Ovary (tissue), 7 donors: ENCODE measurements at regions not wholly inside any gene's neighbourhood (a gene's known extent, or its start where the extent isn't known, plus 50 kb on each side); places are given as distances from the start of the nearest gene placed in this dataset.

Experiments
- DNase-seq, 5 donors: peaks; one replicate each; pipeline ENCODE4 v3.0.0-alpha.2; 2019 to 2020
- H3K27ac ChIP-seq, 2 donors: fragments of 200-600 bp; one replicate each; pipeline versions ENCODE4 v1.5.1 to v1.8.0; 2019 to 2022
- H3K27me3 ChIP-seq: fragments of 200-600 bp; one replicate; pipeline ENCODE4 v1.8.0; 2022
- H3K36me3 ChIP-seq: fragments of 200-600 bp; sonication (generic); one replicate; pipeline ENCODE4 v1.5.1; 2019
- H3K4me1 ChIP-seq: one replicate; pipeline ENCODE4 v1.8.1; 2013; ENCODE audit warnings: mild to moderate bottlenecking, moderate library complexity; ENCODE audit not compliant: insufficient read depth
- H3K4me3 ChIP-seq: fragments of 200-600 bp; sonication (generic); one replicate; pipeline ENCODE4 v1.5.1; 2017
- H3K9me3 ChIP-seq, 2 donors: fragments of 200-600 bp in 1 of 2; sonication (generic) in 1 of 2; one replicate each; pipeline versions ENCODE4 v1.5.1 to v1.8.1; 2013 to 2019; ENCODE audit warnings: mild to moderate bottlenecking in 1 of 2, moderate library complexity in 1 of 2
- EP300 ChIP-seq: sonication (generic); formaldehyde crosslinking; IDR thresholded peaks from one replicate; pipeline ENCODE4 v1.6.1; 2017; ENCODE audit warnings: antibody characterized with exemption
- POLR2A ChIP-seq: fragments of 450-650 bp; IDR thresholded peaks from one replicate; pipeline ENCODE4 v1.6.1; 2017; ENCODE audit warnings: antibody characterized with exemption, mild to moderate bottlenecking, moderate library complexity
- WGBS, 3 donors: extraction: QIAGEN DNeasy Blood & Tissue Kit in 1 of 3; methylation state at CpG; one replicate each; pipeline versions ENCODE4 v1.1.5 to v1.1.7; 2013 to 2017; 5-methylcytosine and 5-hydroxymethylcytosine counted together
- intact Hi-C, 4 donors: fragments of 100-400 bp; cut with DNase I; formaldehyde crosslinking; loops; one replicate each; pipeline versions ENCODE4 v1.11.0 to v1.15.1; 2022 to 2023
- TF ChIP-seq, protein P1 (sequence below), 3 donors: fragments of 450-650 bp in 2 of 3; fragments of 200-600 bp in 1 of 3; IDR thresholded peaks; one replicate each; pipeline versions ENCODE4 v1.5.1 to v1.8.0; 2016 to 2022; ENCODE audit warnings: antibody characterized with exemption in 3 of 3, mild to moderate bottlenecking in 1 of 3
- donor health status: DM: no; HTN: no; CAD: no; lungs with moderate emphysema.
- donor health status: DM: no; HTN: no; CAD: no.
- donor health status: Bipolar disorder and iron deficiency.
- donor health status: DM: no; HTN: no; CAD: no.
- donor health status: DM: yes; HTN: yes; CAD: no.

- no peaks in the 10 kb centered on the region for H3K4me1 ChIP-seq
- 79 to 87% (median 79%) methylated on average over 4 of the region's 4 CpGs for WGBS, 3 donors
- DNase-seq: no peak
- no peaks in the 10 kb centered on the region for H3K36me3 ChIP-seq
- H3K27ac ChIP-seq: no peak overlapping the region
- intact Hi-C loops: no loop called here
- no peak overlapping the region for H3K4me3 ChIP-seq
- H3K9me3 ChIP-seq: no peaks in the 10 kb centered on the region
- no peaks in the 10 kb centered on the region for H3K27me3 ChIP-seq
- TF ChIP-seq EP300 (no peak), POLR2A (no peak)
- TF ChIP-seq, protein P1, sequence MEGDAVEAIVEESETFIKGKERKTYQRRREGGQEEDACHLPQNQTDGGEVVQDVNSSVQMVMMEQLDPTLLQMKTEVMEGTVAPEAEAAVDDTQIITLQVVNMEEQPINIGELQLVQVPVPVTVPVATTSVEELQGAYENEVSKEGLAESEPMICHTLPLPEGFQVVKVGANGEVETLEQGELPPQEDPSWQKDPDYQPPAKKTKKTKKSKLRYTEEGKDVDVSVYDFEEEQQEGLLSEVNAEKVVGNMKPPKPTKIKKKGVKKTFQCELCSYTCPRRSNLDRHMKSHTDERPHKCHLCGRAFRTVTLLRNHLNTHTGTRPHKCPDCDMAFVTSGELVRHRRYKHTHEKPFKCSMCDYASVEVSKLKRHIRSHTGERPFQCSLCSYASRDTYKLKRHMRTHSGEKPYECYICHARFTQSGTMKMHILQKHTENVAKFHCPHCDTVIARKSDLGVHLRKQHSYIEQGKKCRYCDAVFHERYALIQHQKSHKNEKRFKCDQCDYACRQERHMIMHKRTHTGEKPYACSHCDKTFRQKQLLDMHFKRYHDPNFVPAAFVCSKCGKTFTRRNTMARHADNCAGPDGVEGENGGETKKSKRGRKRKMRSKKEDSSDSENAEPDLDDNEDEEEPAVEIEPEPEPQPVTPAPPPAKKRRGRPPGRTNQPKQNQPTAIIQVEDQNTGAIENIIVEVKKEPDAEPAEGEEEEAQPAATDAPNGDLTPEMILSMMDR (IDR thresholded peaks at IDR 0.05): no peak
Observed at GRCh38 chr17:52276381-52277008, 118.0 kb upstream of the CA10 start.

DNA sequence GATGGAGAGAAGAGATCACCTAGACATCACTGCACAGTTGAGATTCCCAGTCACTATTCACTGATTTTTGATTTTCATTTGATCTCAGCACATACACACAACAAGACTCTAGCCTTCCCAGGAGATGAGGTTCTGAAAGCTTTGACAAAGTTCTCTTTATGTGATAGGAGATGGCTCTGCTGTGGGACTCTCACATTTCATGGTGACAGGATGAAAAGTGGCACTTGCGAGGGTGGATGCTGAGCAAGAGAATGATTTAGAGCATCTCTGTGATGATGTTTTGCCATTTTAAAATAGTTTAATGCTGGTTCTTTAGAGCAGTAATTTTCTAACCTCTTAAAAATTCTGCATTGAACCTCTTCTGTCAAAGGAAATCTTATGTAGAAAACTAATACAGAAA lies 113.3 kb upstream of the CA10 start:
- DNase-seq: no peak
- no peaks in the 10 kb centered on the region for H3K36me3 ChIP-seq
- H3K27ac ChIP-seq: no peak overlapping the region
- H3K27me3 ChIP-seq: no peaks in the 10 kb centered on the region
- WGBS, 3 donors: 70 to 79% (median 72%) methylated on average over 1 of the region's 1 CpG
- intact Hi-C loops: no loop called here
- TF ChIP-seq POLR2A (no peak), EP300 (no peak)
- TF ChIP-seq, protein P1 (IDR thresholded peaks at IDR 0.05): no peak
- H3K4me3 ChIP-seq: no peak overlapping the region
- no peaks in the 10 kb centered on the region for H3K9me3 ChIP-seq
- no peaks in the 10 kb centered on the region for H3K4me1 ChIP-seq

DNA sequence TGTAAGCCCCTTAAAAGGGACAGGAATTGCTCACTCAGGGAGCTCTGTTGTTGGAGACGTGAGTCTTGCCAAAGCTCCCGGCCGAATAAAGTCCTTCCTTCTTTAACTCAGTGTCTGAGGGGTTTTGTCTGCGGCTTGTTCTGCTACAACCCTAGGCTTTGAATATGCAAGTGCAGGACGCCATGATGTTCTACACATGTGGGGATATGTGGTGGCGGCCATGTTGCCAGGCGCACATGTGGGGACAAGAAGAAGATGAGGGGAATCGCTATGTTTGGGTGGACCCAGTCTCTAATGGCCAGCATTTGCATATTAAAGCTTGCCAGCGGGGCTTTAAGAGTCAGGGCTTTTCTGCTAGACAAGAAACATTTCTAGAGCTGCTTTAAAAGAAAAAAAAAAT lies 96.8 kb upstream of the CA10 start:
- TF ChIP-seq, protein P1 (IDR thresholded peaks at IDR 0.05): no peak
- TF ChIP-seq EP300: no peak
- no peak for TF ChIP-seq POLR2A
- WGBS, 3 donors: 86 to 88% (median 87%) methylated on average over 9 of the region's 9 CpGs
- DNase-seq: no peak

DNA sequence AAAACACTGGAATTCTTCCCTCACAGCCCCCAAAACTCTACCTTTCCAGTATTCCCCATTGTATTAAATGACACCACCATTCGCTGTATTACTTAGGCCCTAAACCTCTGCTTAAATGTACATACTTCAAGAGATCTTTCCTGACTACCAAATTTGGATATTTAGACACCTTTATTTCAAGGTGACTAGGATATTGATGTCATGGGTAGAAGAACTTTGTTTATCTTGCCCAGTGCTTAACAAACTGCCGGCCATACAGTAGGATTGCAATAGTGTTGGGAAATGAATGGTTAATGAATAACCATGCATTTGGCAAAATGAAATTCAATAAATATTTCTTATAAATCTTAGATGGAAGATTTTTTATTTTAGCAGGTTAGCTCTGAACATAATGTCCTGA lies 86.2 kb upstream of the CA10 start:
- Histone ChIP-seq H3K4me3 (no peak overlapping the region), H3K4me1 (no peaks in the 10 kb centered on the region), H3K36me3 (no peaks in the 10 kb centered on the region), H3K27ac (no peak overlapping the region), H3K9me3 (no peaks in the 10 kb centered on the region), H3K27me3 (no peaks in the 10 kb centered on the region)
- no peak for DNase-seq
- TF ChIP-seq POLR2A: no peak
- TF ChIP-seq, protein P1 (IDR thresholded peaks at IDR 0.05): no peak
- no peak for TF ChIP-seq EP300
- WGBS, 3 donors: 93 to 95% (median 94%) methylated on average over 2 of the region's 2 CpGs
- intact Hi-C loops: loop anchor here in 1 of 4 donors (5.0 kb wide), 1 partner anchor 1013 kb away; no protein-coding TSS in a partner anchor

More for the DNA sequence above, 96.8 kb upstream of the CA10 start:
- intact Hi-C loops: no loop called here
- no peaks in the 10 kb centered on the region for H3K9me3 ChIP-seq
- no peak overlapping the region for H3K27ac ChIP-seq
- no peaks in the 10 kb centered on the region for H3K27me3 ChIP-seq
- H3K4me3 ChIP-seq: no peak overlapping the region
- H3K36me3 ChIP-seq: no peaks in the 10 kb centered on the region
- no peaks in the 10 kb centered on the region for H3K4me1 ChIP-seq
